OCI-LY3 (cell line): ENCODE measurements at regions not wholly inside any gene's neighbourhood (a gene's known extent, or its start where the extent isn't known, plus 50 kb on each side); places are given as distances from the start of the nearest gene placed in this dataset.
"Not testable (repeated sequence)": the region's sequence is repeated elsewhere in the genome, so short reads cannot be mapped to it uniquely, and the experiment has no call there.

ENCODE experiments used
- H2AFZ ChIP-seq: fragments of 200-600, 300-600 bp; shearing (Covaris generic); 2 replicates; pipeline ENCODE4 v1.6.0; 2014; ENCODE audit warnings: antibody characterized with exemption, low read depth, low read length
- H3K27ac ChIP-seq: fragments of 200-600, 300-600 bp; sonication (generic); 2 replicates; pipeline ENCODE4 v1.5.1; 2014; ENCODE audit warnings: mild to moderate bottlenecking, low read length, moderate library complexity, mixed read lengths
- H3K27me3 ChIP-seq: fragments of 200-600, 300-600 bp; sonication (generic); 2 replicates; pipeline ENCODE4 v1.6.1; 2014; ENCODE audit warnings: low read depth, low read length, mixed read lengths
- H3K36me3 ChIP-seq: fragments of 200-600, 300-600 bp; sonication (generic); replicated peaks from 2 replicates; pipeline ENCODE3; 2014; ENCODE audit warnings: low read depth, low read length, mixed read lengths
- H3K4me1 ChIP-seq: fragments of 300-600, 200-600 bp; sonication (generic); 2 replicates; pipeline ENCODE4 v1.6.1; 2014; ENCODE audit warnings: low read length, mixed read lengths
- H3K4me2 ChIP-seq: fragments of 200-600, 300-600 bp; sonication (generic); 2 replicates; pipeline ENCODE4 v1.6.1; 2014; ENCODE audit warnings: low read length, mixed read lengths
- H3K4me3 ChIP-seq: fragments of 300-600, 200-600 bp; sonication (generic); 2 replicates; pipeline ENCODE4 v1.5.1; 2014; ENCODE audit warnings: antibody characterized with exemption, mild to moderate bottlenecking, low read length, moderate library complexity
- H3K79me2 ChIP-seq: fragments of 300-600, 200-600 bp; shearing (Covaris generic); 2 replicates; pipeline ENCODE4 v1.6.1; 2014; ENCODE audit warnings: mild to moderate bottlenecking, low read length, mixed read lengths
- H3K9ac ChIP-seq: fragments of 300-600, 200-600 bp; shearing (Covaris generic); 2 replicates; pipeline ENCODE4 v1.6.0; 2014; ENCODE audit warnings: mild to moderate bottlenecking, low read length, moderate library complexity
- H3K9me3 ChIP-seq: fragments of 200-600, 300-600 bp; shearing (Covaris generic); 2 replicates; pipeline ENCODE4 v1.6.1; 2014; ENCODE audit warnings: low read length, mixed read lengths; ENCODE audit not compliant: insufficient read depth
- H4K20me1 ChIP-seq: fragments of 200-600, 300-600 bp; sonication (generic); 2 replicates; pipeline ENCODE4 v1.6.1; 2016; ENCODE audit warnings: low read length, mixed read lengths; ENCODE audit not compliant: insufficient read depth
- CTCF ChIP-seq: fragments of 200-600, 300-600 bp; sonication (generic); IDR thresholded peaks from 2 replicates; pipeline ENCODE4 v1.5.1; 2014; ENCODE audit warnings: antibody characterized with exemption, low read length, low read depth
- EZH2phosphoT487 ChIP-seq: fragments of 200-600 bp; shearing (Covaris generic); IDR thresholded peaks from 2 replicates; pipeline ENCODE4 v1.6.1; 2018; ENCODE audit warnings: antibody characterized with exemption, mixed run types, low read depth

- H3K9me3 ChIP-seq = no peaks in the 10 kb centered on the region
- no peaks in the 10 kb centered on the region for H3K36me3 ChIP-seq
- no peak overlapping the region for H3K9ac ChIP-seq
- H3K79me2 ChIP-seq = no peaks in the 10 kb centered on the region
- no peak overlapping the region for H2AFZ ChIP-seq
- H3K4me1 ChIP-seq = no peaks in the 10 kb centered on the region
- H3K4me2 ChIP-seq = no peak overlapping the region
- no peak overlapping the region for H3K4me3 ChIP-seq
- no peaks in the 10 kb centered on the region for H3K27me3 ChIP-seq
- no peak overlapping the region for H3K27ac ChIP-seq
- no peaks in the 10 kb centered on the region for H4K20me1 ChIP-seq
- no peak for TF ChIP-seq CTCF
- no peak for TF ChIP-seq EZH2phosphoT487
Measured at GRCh38 chr22:48621085-48621484, 1206.6 kb downstream of the BRD1 start.

- H3K36me3 ChIP-seq, H3K27ac ChIP-seq, H3K4me2 ChIP-seq, H2AFZ ChIP-seq, H3K9ac ChIP-seq, H3K4me1 ChIP-seq, H3K4me3 ChIP-seq, H4K20me1 ChIP-seq, H3K27me3 ChIP-seq, H3K79me2 ChIP-seq, H3K9me3 ChIP-seq: not testable (repeated sequence)
Measured at GRCh38 chr22:48620460-48620859, 1207.2 kb downstream of the BRD1 start.

- Histone ChIP-seq H3K9me3 (no peaks in the 10 kb centered on the region), H3K9ac (no peak overlapping the region), H3K79me2 (no peaks in the 10 kb centered on the region), H4K20me1 (no peaks in the 10 kb centered on the region), H2AFZ (no peak overlapping the region), H3K27ac (no peak overlapping the region), H3K4me1 (no peaks in the 10 kb centered on the region), H3K4me3 (no peak overlapping the region), H3K27me3 (no peaks in the 10 kb centered on the region), H3K36me3 (no peaks in the 10 kb centered on the region), H3K4me2 (no peak overlapping the region)
- TF ChIP-seq CTCF (no peak), EZH2phosphoT487 (no peak)
Measured at GRCh38 chr22:48619721-48620120, 1208.0 kb downstream of the BRD1 start.

- Histone ChIP-seq H3K9ac (no peak overlapping the region), H3K27ac (no peak overlapping the region), H3K79me2 (no peaks in the 10 kb centered on the region), H3K4me2 (no peak overlapping the region), H3K4me1 (no peaks in the 10 kb centered on the region), H3K4me3 (no peak overlapping the region), H4K20me1 (no peaks in the 10 kb centered on the region), H3K27me3 (no peaks in the 10 kb centered on the region), H3K36me3 (no peaks in the 10 kb centered on the region), H3K9me3 (no peaks in the 10 kb centered on the region), H2AFZ (no peak overlapping the region)
- TF ChIP-seq CTCF (no peak), EZH2phosphoT487 (no peak)
Measured at GRCh38 chr22:48618326-48618725, 1209.3 kb downstream of the BRD1 start.

- Histone ChIP-seq H3K4me1 (no peaks in the 10 kb centered on the region), H3K36me3 (no peaks in the 10 kb centered on the region), H4K20me1 (no peaks in the 10 kb centered on the region), H3K79me2 (no peaks in the 10 kb centered on the region), H3K27me3 (no peaks in the 10 kb centered on the region), H3K4me2 (no peak overlapping the region), H3K27ac (no peak overlapping the region), H3K9me3 (no peaks in the 10 kb centered on the region), H3K4me3 (no peak overlapping the region), H3K9ac (no peak overlapping the region), H2AFZ (no peak overlapping the region)
- TF ChIP-seq CTCF (no peak), EZH2phosphoT487 (no peak)
Measured at GRCh38 chr22:48616656-48617055, 1211.0 kb downstream of the BRD1 start.
